GM19328 (cell line): ENCODE measurements at regions not wholly inside any gene's neighbourhood (a gene's known extent, or its start where the extent isn't known, plus 50 kb on each side); places are given as distances from the start of the nearest gene placed in this dataset.

Source experiments
- ATAC-seq: cut with Tn5 transposase; IDR thresholded peaks from one replicate; pipeline ENCODE4 v1.9.1; 2021; ENCODE audit warnings: mild to moderate bottlenecking, moderate library complexity; ENCODE audit not compliant: unreplicated experiment

DNA sequence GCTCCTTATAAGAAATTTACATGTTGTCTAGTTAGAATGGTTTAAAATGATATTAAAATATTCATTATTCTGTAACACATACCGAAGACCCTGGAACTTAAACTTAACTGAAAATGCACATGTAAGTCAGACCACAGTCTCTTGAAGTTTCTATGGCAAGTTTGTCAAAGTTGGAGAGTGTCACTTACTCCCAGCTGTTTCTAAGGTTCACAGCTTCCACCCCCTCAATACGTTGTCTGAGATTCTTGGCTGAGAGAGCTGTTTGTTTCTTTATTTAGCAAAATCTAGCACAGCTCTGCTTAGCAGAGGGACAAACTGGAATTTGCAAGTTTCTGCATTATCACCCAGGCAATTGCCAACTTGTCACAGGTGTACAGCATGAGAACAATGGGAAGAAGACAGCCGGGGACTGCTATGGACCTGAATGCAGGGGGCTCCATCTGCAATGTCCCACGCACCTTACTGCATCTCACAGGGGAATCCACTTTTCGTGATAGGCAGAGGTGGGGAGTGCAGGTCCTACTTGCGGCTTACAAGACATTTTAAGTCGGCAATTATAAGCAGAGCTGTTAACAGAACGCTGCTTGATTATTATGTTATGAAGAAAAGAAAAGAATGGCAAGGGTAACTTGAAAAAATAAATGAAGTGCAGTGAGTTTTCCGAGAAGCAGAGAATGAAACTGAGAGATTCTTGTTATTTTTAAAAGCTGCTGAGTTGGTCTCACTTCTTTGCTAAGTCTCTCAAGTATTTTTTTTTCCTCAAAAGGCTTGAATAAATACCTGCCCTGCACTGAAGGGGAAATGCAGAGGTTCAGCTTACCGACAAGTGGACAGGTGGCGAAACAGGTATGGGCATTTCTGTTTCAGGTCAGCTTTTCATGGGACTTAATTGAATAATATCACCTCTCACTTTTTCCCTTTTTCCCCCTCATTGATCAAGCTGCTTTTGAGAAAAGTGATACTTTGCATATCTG is 1072.1 kb upstream of the FANCL start:
- ATAC-seq: no peak

GRCh38 chr2:59312029-59312428 is 1070.9 kb upstream of the FANCL start:
- no peak for ATAC-seq

GRCh38 chr2:59308108-59308507 is 1067.0 kb upstream of the FANCL start:
- ATAC-seq: no peak

DNA sequence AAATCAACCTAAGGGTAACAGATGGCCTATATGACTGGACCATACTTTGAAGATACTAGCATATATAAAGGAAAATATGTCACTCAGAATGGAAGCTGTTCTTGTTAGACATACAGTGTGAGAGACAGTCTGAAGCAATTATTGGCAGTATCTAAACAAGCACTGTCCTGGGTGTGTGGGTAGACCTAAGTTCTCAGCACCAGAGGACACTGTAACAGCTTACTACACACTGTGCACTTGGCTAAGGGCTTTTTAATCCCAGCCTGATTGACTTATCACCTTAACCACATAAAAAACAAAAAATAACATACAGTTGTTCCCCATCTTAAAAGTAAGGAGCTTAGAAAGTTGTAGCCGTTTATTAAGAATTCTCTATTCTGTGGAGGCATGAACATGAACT is 1066.1 kb upstream of the FANCL start:
- no peak for ATAC-seq

DNA sequence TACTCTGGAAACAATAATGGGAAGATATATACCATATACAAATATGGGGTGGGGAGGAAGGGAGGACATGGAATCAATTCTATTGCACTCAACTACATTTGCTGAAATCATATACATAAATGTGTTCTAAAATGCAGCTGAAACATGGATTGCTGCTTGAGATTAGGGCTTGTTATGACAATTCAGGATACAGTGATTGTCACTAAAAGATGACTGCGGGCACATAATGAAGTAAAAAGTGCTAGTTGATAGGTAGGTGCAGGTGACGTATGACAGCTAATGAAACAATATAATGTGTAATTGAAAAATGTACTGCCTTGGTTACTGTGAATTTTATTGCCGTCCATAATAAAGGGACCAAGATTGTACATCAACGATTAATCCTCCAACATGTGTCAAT is 1062.1 kb upstream of the FANCL start:
- ATAC-seq: no peak

GRCh38 chr2:59302683-59303082 is 1061.6 kb upstream of the FANCL start:
- ATAC-seq: no peak

- no peak for ATAC-seq
Measured at GRCh38 chr2:59301466-59302402, 1060.6 kb upstream of the FANCL start.

DNA sequence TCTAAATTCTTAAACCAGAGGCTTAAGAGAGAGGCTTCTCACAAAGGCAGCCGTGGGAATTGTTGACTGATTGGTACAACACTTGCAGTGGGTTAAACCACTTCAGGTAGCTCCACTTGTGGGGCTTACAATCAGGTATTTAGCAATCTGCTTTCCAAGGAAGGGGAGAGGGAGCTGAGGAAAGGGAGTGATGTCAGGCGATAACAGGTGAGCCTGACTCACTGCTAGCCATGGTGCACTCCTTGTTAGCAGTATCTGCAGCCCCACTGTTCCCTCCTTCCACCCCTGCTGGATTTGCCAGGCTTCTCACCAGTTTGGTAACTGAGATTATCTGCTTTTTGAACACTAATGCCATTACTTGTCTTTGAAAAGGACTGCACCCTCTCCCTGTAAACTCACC is 1056.7 kb upstream of the FANCL start:
- no peak for ATAC-seq

DNA sequence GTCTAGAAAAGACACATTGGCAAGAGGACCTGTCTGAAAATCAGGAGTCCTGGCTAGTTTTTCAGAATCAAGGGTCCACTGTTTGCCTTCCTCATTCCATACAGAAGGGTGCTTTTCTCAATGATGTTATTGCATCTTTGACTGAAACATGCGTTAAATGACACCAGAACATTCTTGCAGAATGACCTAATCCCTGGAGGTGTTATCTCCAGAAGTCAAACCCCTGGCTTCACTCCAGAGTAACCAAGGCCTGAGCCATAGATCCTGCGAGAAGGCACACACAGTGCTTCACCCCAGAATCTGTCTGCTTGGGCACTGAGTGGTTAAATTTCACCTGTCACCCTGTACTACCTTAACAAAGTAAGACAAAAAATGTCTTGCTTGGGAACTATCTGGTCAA is 1055.2 kb upstream of the FANCL start:
- no peak for ATAC-seq

- ATAC-seq: no peak
Measured at GRCh38 chr2:59295524-59296162, 1054.5 kb upstream of the FANCL start.

DNA sequence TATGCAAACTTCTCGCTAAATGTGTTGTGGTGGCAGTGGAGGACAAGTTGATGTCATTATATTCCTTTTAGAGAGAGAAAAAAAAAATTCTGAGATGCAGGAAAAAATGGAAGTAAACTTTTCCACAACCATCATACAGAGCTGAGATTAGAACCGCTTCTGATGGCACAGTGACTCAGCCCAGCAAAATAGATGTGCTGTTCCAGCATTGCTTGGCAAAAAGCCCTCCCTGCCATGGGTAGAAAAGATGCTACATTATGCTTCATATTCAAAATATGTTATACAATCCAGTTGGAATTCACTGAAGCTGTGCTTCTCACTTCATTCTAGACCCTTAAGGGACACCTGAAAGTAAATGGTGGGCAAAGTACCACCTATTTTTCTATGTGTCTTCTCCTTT is 1047.6 kb upstream of the FANCL start:
- no peak for ATAC-seq

DNA sequence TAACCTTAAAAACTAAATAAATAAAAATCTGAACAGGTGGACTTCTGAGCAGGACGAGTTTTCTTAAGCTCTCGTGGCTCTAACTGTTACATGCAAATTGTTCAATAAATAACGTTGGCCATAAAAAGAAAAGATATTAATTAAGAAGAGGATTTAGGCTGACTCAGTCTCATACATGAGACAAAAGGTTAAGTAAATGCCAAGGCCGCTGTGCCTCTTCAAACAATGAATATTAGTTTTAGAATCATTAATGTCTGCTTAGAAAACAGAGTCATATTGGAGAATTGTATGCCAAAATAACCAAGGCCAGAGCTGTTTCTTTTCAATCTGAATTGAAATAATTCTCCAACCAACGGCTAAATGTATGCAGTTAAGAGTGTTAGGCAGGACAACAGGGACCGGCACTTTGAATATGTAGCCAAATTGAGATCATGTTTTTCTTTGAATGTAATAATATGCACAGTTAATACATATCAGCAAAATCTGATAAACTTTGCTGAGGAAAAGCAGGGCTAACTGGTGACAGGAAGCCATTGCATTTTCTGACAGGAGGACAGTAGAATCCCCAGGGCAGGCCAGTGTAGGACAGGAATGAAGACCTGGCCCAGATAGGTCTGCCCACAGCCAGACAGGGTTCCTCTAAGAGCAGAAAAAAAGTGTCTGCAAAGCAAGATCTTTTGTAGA is 1041.4 kb upstream of the FANCL start:
- ATAC-seq: no peak

DNA sequence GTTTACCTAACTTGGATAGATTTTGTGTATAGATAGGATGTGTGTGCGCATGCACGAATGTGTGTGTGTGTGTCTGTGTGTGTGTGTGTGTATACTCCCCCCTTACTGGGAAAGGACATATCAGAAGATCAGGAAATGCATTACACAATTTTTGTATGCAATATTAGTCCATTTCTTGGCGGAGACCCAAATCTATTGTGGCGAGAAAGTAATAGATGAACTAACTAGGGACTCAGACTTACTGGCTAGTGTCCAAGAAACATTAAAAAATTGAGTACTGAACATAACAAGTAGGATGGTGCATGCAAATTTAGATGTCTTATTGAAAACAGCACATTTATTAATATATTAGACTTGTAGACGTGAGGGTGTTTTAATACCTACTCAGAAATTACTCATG is 1036.5 kb upstream of the FANCL start:
- ATAC-seq: no peak

- no peak for ATAC-seq
Measured at GRCh38 chr2:59276917-59277316, 1035.8 kb upstream of the FANCL start.

DNA sequence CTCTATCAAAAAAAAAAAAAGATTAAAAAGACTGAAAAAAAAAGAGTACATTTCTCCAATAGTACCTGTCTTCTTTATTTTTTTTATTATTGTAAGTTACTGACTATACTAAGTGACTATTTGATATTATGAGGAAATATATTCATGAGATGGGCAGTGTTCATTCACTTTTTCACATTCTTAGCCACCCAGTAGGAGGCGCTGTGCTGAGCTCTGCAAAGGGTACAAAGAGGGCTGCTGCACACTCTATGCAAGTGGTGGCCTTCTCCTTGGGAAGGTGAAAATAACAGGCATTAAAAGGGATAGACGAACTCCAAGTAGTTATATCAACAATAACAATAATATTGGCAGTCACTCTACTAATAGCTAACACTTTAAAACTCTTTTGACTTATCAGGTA is 1034.9 kb upstream of the FANCL start:
- no peak for ATAC-seq

- no peak for ATAC-seq
Measured at GRCh38 chr2:59266453-59266852, 1025.3 kb upstream of the FANCL start.

GRCh38 chr2:59259913-59260312 is 1018.8 kb upstream of the FANCL start:
- ATAC-seq: no peak

GRCh38 chr2:59256290-59256689 is 1015.2 kb upstream of the FANCL start:
- no peak for ATAC-seq

DNA sequence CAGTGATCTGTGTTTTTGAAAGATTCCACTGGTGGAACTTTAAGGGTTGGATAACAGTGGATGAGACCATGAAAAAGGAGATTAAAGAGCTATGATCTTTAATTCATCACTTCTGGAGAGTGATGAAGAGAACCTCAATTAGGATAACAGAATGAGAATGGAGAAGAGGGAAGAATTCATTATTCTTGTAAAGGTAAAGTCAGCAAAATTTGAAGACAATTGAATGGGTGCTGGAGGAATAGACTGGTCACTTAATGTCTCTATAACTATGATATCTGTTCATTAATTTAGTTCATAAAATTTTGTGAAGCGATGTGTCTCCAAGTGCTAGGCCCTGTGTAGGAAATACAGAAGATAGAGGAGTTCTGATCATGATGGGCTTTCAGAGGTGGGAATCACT is 1013.2 kb upstream of the FANCL start:
- ATAC-seq: no peak

GRCh38 chr2:59250307-59250677 is 1009.2 kb upstream of the FANCL start:
- no peak for ATAC-seq
